GM23338 (cell line): ENCODE measurements at regions not wholly inside any gene's neighbourhood (a gene's known extent, or its start where the extent isn't known, plus 50 kb on each side); places are given as distances from the start of the nearest gene placed in this dataset.
A peak's percentile ranks its signal among the peaks of the same experiment; 100 is the strongest.

Experiments used
- ATAC-seq: fragments of 200-7000 bp; cut with Tn5 transposase; 3 replicates; pipeline ENCODE4 v1.9.1; 2020
- DNase-seq: peaks from one replicate; pipeline ENCODE4 v3.0.0-alpha.2; 2015; ENCODE audit warnings: low spot score
- H2AFZ ChIP-seq: fragments of 200-600 bp; sonication (generic); 2 replicates; pipeline ENCODE4 v1.8.0; 2016; ENCODE audit warnings: antibody characterized with exemption, mild to moderate bottlenecking, moderate library complexity
- H3F3A ChIP-seq: fragments of 200-600 bp; sonication (generic); replicated peaks from 2 replicates; pipeline ENCODE4 v1.8.0; 2017; ENCODE audit warnings: antibody characterized with exemption, mixed run types, low read depth
- H3K27ac ChIP-seq: fragments of 200-600 bp; sonication (generic); 2 replicates; pipeline ENCODE4 v1.6.1; 2016; ENCODE audit warnings: low read depth
- H3K27me3 ChIP-seq: fragments of 200-600 bp; sonication (generic); 2 replicates; pipeline ENCODE4 v1.8.0; 2016; ENCODE audit warnings: mild to moderate bottlenecking, mixed run types, moderate library complexity; ENCODE audit not compliant: insufficient read depth
- H3K36me3 ChIP-seq: fragments of 200-600 bp; sonication (generic); 2 replicates; pipeline ENCODE4 v1.8.0; 2016; ENCODE audit warnings: mild to moderate bottlenecking; ENCODE audit not compliant: insufficient read depth
- H3K4me1 ChIP-seq: fragments of 200-600 bp; sonication (generic); 2 replicates; pipeline ENCODE4 v1.8.0; 2016; ENCODE audit warnings: mild to moderate bottlenecking, moderate library complexity; ENCODE audit not compliant: insufficient read depth
- H3K4me2 ChIP-seq: fragments of 200-600 bp; sonication (generic); 2 replicates; pipeline ENCODE4 v1.7.1; 2017; ENCODE audit warnings: mixed run types
- H3K4me3 ChIP-seq: fragments of 200-600 bp; sonication (generic); 2 replicates; pipeline ENCODE4 v1.6.1; 2016; ENCODE audit warnings: mixed run types
- H3K79me2 ChIP-seq: fragments of 200-600 bp; sonication (generic); replicated peaks from 2 replicates; pipeline ENCODE4 v1.8.0; 2017; ENCODE audit warnings: mild to moderate bottlenecking; ENCODE audit not compliant: insufficient read depth
- H3K9me2 ChIP-seq: fragments of 200-600 bp; sonication (generic); 2 replicates; pipeline ENCODE4 v1.8.0; 2017; ENCODE audit not compliant: insufficient read depth
- H4K20me1 ChIP-seq: fragments of 200-600 bp; sonication (generic); replicated peaks from 2 replicates; pipeline ENCODE4 v1.8.0; 2017; ENCODE audit warnings: mild to moderate bottlenecking; ENCODE audit not compliant: insufficient read depth
- H3K27ac Mint-ChIP-seq: 2 replicates; pipeline ENCODE4 v1.8.0; 2020; ENCODE audit warnings: inconsistent platforms, mild to moderate bottlenecking, moderate library complexity, mixed read lengths
- H3K27me3 Mint-ChIP-seq: 3 replicates; pipeline ENCODE4 v1.8.0; 2022; ENCODE audit warnings: low read depth, mild to moderate bottlenecking, moderate library complexity, mixed read lengths, inconsistent platforms; ENCODE audit not compliant: insufficient read depth, poor library complexity
- H3K36me3 Mint-ChIP-seq: 3 replicates; pipeline ENCODE4 v1.8.0; 2021; ENCODE audit warnings: low read depth, mild to moderate bottlenecking, inconsistent platforms, moderate library complexity, mixed read lengths
- H3K4me1 Mint-ChIP-seq: 3 replicates; pipeline ENCODE4 v1.8.0; 2020; ENCODE audit warnings: mild to moderate bottlenecking, inconsistent platforms, mixed read lengths
- H3K4me3 Mint-ChIP-seq: 3 replicates; pipeline ENCODE4 v1.8.0; 2021; ENCODE audit warnings: moderate library complexity, mild to moderate bottlenecking, inconsistent platforms, mixed read lengths
- H3K9me3 Mint-ChIP-seq: 3 replicates; pipeline ENCODE4 v1.8.0; 2020; ENCODE audit warnings: moderate library complexity, mild to moderate bottlenecking, inconsistent platforms, mixed read lengths
- EZH2phosphoT487 ChIP-seq: fragments of 200-600 bp; sonication (generic); IDR thresholded peaks from one replicate; pipeline ENCODE4 v1.8.1; 2018; ENCODE audit warnings: antibody characterized with exemption; ENCODE audit not compliant: unreplicated experiment
- JUNB ChIP-seq: IDR thresholded peaks from one replicate; pipeline ENCODE4 v1.6.1; 2016; ENCODE audit warnings: antibody characterized with exemption; ENCODE audit not compliant: unreplicated experiment
- NANOG ChIP-seq: IDR thresholded peaks from 2 replicates; pipeline ENCODE4 v1.6.1; 2016; ENCODE audit warnings: antibody characterized with exemption, borderline replicate concordance
- ZNF331 ChIP-seq: fragments of 250-450 bp; sonication (Bioruptor Pico); IDR thresholded peaks from 2 replicates; pipeline ENCODE4 v1.5.0; 2020; ENCODE audit warnings: low read depth, mild to moderate bottlenecking, moderate library complexity
- TF ChIP-seq, protein P1 (sequence below): fragments of 250-450 bp; sonication (Bioruptor Pico); IDR thresholded peaks from 2 replicates; pipeline ENCODE4 v1.5.0; 2020; ENCODE audit warnings: mild to moderate bottlenecking, moderate library complexity
- TF ChIP-seq, protein P2 (sequence below), 2 experiments: fragments of 200-600 bp in 1 of 2; sonication (generic) in 1 of 2; conservative IDR thresholded peaks; 2 replicates each; pipeline versions ENCODE4 v1.5.1 to v1.6.1; 2016 to 2017; ENCODE audit warnings: antibody characterized with exemption in 2 of 2, low read depth in 2 of 2, mild to moderate bottlenecking in 2 of 2, moderate library complexity in 1 of 2
- TF ChIP-seq, protein P3 (sequence below): IDR thresholded peaks from one replicate; pipeline ENCODE4 v1.6.1; 2018; ENCODE audit warnings: antibody characterized with exemption; ENCODE audit not compliant: unreplicated experiment

DNA sequence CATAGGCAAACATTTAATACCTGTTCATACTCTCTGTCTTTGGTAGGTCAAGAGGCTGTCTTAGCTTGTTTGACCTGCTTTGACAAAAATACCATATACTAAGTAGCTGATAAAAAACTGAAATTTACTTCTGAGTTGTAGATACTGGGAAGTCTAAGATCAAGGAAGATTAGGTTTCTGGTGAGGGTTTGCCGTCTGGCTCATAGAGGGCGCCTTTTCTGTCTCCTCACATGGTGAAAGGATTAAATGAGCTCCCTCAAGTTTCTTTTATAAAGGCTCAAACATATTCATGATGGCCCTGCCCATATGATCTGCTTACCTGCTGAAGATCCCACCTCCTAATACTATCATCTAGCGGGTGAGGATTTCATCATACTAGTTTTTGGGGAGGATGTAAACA, 1076.1 kb upstream of the NCAM2 start:
- H3K9me2 ChIP-seq = no peaks in the 10 kb centered on the region
- H3F3A ChIP-seq = no peaks in the 10 kb centered on the region
- no peaks in the 10 kb centered on the region for H3K4me1 ChIP-seq
- H3K36me3 Mint-ChIP-seq = no peaks in the 10 kb centered on the region
- DNase-seq = peak; percentile 24
- no peaks in the 10 kb centered on the region for H3K27me3 ChIP-seq
- H3K4me2 ChIP-seq = no peak overlapping the region
- no peaks in the 10 kb centered on the region for H3K4me1 Mint-ChIP-seq
- no peak overlapping the region for H3K4me3 Mint-ChIP-seq
- no peaks in the 10 kb centered on the region for H3K79me2 ChIP-seq
- H3K4me3 ChIP-seq = no peak overlapping the region
- H3K27ac ChIP-seq = no peak overlapping the region
- H3K27me3 Mint-ChIP-seq = no peaks in the 10 kb centered on the region
- no peak overlapping the region for H3K27ac Mint-ChIP-seq
- no peak; the same call in 2 of the 3 replicates for ATAC-seq
- H2AFZ ChIP-seq = peak overlapping the region; percentile 58; the same call in 1 of the 2 replicates
- TF ChIP-seq, protein P1, sequence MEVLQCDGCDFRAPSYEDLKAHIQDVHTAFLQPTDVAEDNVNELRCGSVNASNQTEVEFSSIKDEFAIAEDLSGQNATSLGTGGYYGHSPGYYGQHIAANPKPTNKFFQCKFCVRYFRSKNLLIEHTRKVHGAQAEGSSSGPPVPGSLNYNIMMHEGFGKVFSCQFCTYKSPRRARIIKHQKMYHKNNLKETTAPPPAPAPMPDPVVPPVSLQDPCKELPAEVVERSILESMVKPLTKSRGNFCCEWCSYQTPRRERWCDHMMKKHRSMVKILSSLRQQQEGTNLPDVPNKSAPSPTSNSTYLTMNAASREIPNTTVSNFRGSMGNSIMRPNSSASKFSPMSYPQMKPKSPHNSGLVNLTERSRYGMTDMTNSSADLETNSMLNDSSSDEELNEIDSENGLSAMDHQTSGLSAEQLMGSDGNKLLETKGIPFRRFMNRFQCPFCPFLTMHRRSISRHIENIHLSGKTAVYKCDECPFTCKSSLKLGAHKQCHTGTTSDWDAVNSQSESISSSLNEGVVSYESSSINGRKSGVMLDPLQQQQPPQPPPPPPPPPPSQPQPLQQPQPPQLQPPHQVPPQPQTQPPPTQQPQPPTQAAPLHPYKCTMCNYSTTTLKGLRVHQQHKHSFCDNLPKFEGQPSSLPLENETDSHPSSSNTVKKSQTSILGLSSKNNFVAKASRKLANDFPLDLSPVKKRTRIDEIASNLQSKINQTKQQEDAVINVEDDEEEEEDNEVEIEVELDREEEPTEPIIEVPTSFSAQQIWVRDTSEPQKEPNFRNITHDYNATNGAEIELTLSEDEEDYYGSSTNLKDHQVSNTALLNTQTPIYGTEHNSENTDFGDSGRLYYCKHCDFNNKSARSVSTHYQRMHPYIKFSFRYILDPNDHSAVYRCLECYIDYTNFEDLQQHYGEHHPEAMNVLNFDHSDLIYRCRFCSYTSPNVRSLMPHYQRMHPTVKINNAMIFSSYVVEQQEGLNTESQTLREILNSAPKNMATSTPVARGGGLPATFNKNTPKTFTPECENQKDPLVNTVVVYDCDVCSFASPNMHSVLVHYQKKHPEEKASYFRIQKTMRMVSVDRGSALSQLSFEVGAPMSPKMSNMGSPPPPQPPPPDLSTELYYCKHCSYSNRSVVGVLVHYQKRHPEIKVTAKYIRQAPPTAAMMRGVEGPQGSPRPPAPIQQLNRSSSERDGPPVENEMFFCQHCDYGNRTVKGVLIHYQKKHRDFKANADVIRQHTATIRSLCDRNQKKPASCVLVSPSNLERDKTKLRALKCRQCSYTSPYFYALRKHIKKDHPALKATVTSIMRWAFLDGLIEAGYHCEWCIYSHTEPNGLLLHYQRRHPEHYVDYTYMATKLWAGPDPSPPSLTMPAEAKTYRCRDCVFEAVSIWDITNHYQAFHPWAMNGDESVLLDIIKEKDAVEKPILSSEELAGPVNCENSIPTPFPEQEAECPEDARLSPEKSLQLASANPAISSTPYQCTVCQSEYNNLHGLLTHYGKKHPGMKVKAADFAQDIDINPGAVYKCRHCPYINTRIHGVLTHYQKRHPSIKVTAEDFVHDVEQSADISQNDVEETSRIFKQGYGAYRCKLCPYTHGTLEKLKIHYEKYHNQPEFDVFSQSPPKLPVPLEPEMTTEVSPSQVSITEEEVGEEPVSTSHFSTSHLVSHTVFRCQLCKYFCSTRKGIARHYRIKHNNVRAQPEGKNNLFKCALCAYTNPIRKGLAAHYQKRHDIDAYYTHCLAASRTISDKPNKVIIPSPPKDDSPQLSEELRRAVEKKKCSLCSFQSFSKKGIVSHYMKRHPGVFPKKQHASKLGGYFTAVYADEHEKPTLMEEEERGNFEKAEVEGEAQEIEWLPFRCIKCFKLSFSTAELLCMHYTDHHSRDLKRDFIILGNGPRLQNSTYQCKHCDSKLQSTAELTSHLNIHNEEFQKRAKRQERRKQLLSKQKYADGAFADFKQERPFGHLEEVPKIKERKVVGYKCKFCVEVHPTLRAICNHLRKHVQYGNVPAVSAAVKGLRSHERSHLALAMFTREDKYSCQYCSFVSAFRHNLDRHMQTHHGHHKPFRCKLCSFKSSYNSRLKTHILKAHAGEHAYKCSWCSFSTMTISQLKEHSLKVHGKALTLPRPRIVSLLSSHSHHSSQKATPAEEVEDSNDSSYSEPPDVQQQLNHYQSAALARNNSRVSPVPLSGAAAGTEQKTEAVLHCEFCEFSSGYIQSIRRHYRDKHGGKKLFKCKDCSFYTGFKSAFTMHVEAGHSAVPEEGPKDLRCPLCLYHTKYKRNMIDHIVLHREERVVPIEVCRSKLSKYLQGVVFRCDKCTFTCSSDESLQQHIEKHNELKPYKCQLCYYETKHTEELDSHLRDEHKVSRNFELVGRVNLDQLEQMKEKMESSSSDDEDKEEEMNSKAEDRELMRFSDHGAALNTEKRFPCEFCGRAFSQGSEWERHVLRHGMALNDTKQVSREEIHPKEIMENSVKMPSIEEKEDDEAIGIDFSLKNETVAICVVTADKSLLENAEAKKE = no peak
- TF ChIP-seq, protein P2, sequence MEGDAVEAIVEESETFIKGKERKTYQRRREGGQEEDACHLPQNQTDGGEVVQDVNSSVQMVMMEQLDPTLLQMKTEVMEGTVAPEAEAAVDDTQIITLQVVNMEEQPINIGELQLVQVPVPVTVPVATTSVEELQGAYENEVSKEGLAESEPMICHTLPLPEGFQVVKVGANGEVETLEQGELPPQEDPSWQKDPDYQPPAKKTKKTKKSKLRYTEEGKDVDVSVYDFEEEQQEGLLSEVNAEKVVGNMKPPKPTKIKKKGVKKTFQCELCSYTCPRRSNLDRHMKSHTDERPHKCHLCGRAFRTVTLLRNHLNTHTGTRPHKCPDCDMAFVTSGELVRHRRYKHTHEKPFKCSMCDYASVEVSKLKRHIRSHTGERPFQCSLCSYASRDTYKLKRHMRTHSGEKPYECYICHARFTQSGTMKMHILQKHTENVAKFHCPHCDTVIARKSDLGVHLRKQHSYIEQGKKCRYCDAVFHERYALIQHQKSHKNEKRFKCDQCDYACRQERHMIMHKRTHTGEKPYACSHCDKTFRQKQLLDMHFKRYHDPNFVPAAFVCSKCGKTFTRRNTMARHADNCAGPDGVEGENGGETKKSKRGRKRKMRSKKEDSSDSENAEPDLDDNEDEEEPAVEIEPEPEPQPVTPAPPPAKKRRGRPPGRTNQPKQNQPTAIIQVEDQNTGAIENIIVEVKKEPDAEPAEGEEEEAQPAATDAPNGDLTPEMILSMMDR (conservative IDR thresholded peaks at IDR 0.05; ENCODE audit: low read depth in 2 of 2) = peak; percentile 34 to 43
- TF ChIP-seq ZNF331 = no peak
- no peak for TF ChIP-seq NANOG
- no peak for TF ChIP-seq EZH2phosphoT487
- TF ChIP-seq, protein P3, sequence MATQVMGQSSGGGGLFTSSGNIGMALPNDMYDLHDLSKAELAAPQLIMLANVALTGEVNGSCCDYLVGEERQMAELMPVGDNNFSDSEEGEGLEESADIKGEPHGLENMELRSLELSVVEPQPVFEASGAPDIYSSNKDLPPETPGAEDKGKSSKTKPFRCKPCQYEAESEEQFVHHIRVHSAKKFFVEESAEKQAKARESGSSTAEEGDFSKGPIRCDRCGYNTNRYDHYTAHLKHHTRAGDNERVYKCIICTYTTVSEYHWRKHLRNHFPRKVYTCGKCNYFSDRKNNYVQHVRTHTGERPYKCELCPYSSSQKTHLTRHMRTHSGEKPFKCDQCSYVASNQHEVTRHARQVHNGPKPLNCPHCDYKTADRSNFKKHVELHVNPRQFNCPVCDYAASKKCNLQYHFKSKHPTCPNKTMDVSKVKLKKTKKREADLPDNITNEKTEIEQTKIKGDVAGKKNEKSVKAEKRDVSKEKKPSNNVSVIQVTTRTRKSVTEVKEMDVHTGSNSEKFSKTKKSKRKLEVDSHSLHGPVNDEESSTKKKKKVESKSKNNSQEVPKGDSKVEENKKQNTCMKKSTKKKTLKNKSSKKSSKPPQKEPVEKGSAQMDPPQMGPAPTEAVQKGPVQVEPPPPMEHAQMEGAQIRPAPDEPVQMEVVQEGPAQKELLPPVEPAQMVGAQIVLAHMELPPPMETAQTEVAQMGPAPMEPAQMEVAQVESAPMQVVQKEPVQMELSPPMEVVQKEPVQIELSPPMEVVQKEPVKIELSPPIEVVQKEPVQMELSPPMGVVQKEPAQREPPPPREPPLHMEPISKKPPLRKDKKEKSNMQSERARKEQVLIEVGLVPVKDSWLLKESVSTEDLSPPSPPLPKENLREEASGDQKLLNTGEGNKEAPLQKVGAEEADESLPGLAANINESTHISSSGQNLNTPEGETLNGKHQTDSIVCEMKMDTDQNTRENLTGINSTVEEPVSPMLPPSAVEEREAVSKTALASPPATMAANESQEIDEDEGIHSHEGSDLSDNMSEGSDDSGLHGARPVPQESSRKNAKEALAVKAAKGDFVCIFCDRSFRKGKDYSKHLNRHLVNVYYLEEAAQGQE = no peak
- TF ChIP-seq JUNB = no peak
- no peaks in the 10 kb centered on the region for H3K9me3 Mint-ChIP-seq
- no peaks in the 10 kb centered on the region for H4K20me1 ChIP-seq
- no peaks in the 10 kb centered on the region for H3K36me3 ChIP-seq
